ENCODE measurements at regions not wholly inside any gene's neighbourhood (a gene's known extent, or its start where the extent isn't known, plus 50 kb on each side); places are given as distances from the start of the nearest gene placed in this dataset.

- TF ChIP-seq GATA2 (IDR thresholded peaks at IDR 0.05; ENCODE audit: low read depth, low read length) (no peak), GATA3 (IDR thresholded peaks at IDR 0.05; ENCODE audit: low read depth, low read length) (no peak)
Observed at GRCh38 chr5:97412959-97413358, 229.9 kb upstream of the RIOK2 start.

Measured in SH-SY5Y (cell line).